BE2C (cell line): ENCODE measurements at regions not wholly inside any gene's neighbourhood (a gene's known extent, or its start where the extent isn't known, plus 50 kb on each side); places are given as distances from the start of the nearest gene placed in this dataset.

Source experiments
- DNase-seq: peaks from one replicate; pipeline ENCODE4 v3.0.0-alpha.2; 2020
- H3K27me3 ChIP-seq: fragments of 250-450 bp; sonication (Bioruptor Pico); 2 replicates; pipeline ENCODE4 v1.5.1; 2020; ENCODE audit warnings: mild to moderate bottlenecking
- H3K36me3 ChIP-seq: fragments of 250-450 bp; sonication (Bioruptor Pico); 2 replicates; pipeline ENCODE4 v1.5.1; 2020; ENCODE audit warnings: mild to moderate bottlenecking
- H3K4me1 ChIP-seq: fragments of 250-450 bp; sonication (Bioruptor Pico); 2 replicates; pipeline ENCODE4 v1.5.1; 2020
- H3K4me3 ChIP-seq: 2 replicates; pipeline ENCODE4 v1.5.1; 2011; ENCODE audit warnings: low read depth, low read length
- H3K9me3 ChIP-seq: fragments of 250-450 bp; sonication (Bioruptor Pico); 2 replicates; pipeline ENCODE4 v1.5.1; 2020
- CTCF ChIP-seq: IDR thresholded peaks from 2 replicates; pipeline ENCODE4 v1.5.1; 2012; ENCODE audit warnings: mild to moderate bottlenecking, low read depth, low read length

- Histone ChIP-seq H3K4me1 (no peaks in the 10 kb centered on the region), H3K4me3 (no peak overlapping the region), H3K36me3 (no peaks in the 10 kb centered on the region), H3K27me3 (no peaks in the 10 kb centered on the region), H3K9me3 (no peaks in the 10 kb centered on the region)
- TF ChIP-seq CTCF = no peak
- no peak for DNase-seq
Observed at GRCh38 chr7:3152714-3153113, 109.0 kb upstream of the CARD11 start.

- Histone ChIP-seq H3K36me3 (no peaks in the 10 kb centered on the region), H3K27me3 (no peaks in the 10 kb centered on the region), H3K4me3 (no peak overlapping the region), H3K9me3 (no peaks in the 10 kb centered on the region), H3K4me1 (no peaks in the 10 kb centered on the region)
- TF ChIP-seq CTCF = no peak
- no peak for DNase-seq
Observed at GRCh38 chr7:3153118-3153517, 109.5 kb upstream of the CARD11 start.

- Histone ChIP-seq H3K27me3 (no peaks in the 10 kb centered on the region), H3K4me1 (no peaks in the 10 kb centered on the region), H3K4me3 (no peak overlapping the region), H3K9me3 (no peaks in the 10 kb centered on the region), H3K36me3 (no peaks in the 10 kb centered on the region)
- no peak for TF ChIP-seq CTCF
- no peak for DNase-seq
Observed at GRCh38 chr7:3154317-3154716, 110.7 kb upstream of the CARD11 start.

GRCh38 chr7:3154881-3155494, 111.3 kb upstream of the CARD11 start:
- DNase-seq = peak; percentile 20
- no peak overlapping the region for H3K4me3 ChIP-seq
- H3K36me3 ChIP-seq = no peaks in the 10 kb centered on the region
- H3K27me3 ChIP-seq = no peaks in the 10 kb centered on the region
- no peaks in the 10 kb centered on the region for H3K4me1 ChIP-seq
- H3K9me3 ChIP-seq = no peaks in the 10 kb centered on the region
- TF ChIP-seq CTCF = peak; percentile 77

GRCh38 chr7:3156508-3156907, 112.8 kb upstream of the CARD11 start:
- no peaks in the 10 kb centered on the region for H3K9me3 ChIP-seq
- no peaks in the 10 kb centered on the region for H3K4me1 ChIP-seq
- no peak overlapping the region for H3K4me3 ChIP-seq
- no peaks in the 10 kb centered on the region for H3K27me3 ChIP-seq
- no peaks in the 10 kb centered on the region for H3K36me3 ChIP-seq
- no peak for DNase-seq
- no peak for TF ChIP-seq CTCF

GRCh38 chr7:3157566-3158287, 114.1 kb upstream of the CARD11 start:
- H3K9me3 ChIP-seq = no peaks in the 10 kb centered on the region
- DNase-seq = no peak
- H3K4me1 ChIP-seq = no peaks in the 10 kb centered on the region
- no peaks in the 10 kb centered on the region for H3K27me3 ChIP-seq
- no peaks in the 10 kb centered on the region for H3K36me3 ChIP-seq
- H3K4me3 ChIP-seq = no peak overlapping the region
- no peak for TF ChIP-seq CTCF
